NCI-H1436 treated with DMSO at 0.1 percent for 48 hours (cell line): ENCODE measurements at regions not wholly inside any gene's neighbourhood (a gene's known extent, or its start where the extent isn't known, plus 50 kb on each side); places are given as distances from the start of the nearest gene placed in this dataset.

Experiments used
- DNase-seq: peaks from one replicate; lab custom pipeline; 2025; lab: John Stamatoyannopoulos, UW

DNA sequence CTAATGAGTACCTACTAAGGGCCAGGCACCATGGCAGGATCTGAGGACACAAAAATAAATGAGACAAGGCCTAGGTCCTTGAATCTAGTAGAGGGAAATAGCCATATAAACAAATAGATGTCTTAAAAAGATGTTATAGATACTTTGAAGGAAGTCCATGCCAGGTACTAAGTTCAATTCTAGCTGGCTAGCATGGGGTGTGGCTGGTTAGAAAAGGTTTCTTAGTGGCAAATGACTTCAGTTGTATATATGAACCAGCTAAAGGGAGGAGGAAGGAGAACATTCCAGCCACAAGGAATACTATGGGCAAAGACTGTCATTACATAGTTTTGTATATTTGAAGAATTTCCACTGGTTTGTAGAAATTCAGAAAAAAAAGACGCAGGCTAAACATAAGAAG is 133.6 kb upstream of the BMP4 start:
- no peak for DNase-seq

DNA sequence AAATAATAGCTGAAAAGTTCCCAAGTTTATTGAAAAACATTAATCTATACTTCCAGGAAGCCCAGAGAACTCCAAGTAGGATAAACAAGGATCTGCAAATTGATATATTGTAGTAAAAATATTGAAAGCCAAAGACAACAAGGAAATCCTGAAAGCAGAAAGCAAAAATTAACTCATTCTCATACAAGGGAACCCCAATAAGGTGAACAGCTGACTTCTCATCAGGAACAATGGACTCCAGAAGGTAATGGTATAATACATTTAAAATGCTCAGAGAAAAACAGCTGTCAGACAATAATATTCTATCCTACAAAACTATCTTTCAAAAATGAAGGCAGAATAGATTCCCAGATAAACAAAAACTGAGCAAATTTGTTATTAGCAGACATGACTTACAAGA is 138.1 kb upstream of the BMP4 start:
- no peak for DNase-seq

DNA sequence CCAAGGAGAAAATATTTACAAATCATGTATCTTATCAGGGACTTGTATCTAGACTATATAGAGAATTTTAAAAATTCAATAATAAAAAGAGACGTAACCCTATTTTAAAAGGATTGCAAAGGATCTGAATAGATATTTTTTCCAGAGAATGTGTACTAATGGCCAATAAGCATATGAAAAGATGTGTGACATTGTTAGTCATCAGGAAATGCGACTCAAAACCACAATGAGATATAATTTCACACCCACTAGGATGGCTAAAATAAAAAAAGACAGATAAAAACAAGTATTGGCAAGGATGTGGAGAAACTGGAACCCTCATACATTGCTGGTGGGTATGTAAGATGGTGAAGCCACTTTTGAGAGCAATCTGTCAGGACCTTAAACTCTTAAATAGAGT is 141.9 kb upstream of the BMP4 start:
- no peak for DNase-seq

DNA sequence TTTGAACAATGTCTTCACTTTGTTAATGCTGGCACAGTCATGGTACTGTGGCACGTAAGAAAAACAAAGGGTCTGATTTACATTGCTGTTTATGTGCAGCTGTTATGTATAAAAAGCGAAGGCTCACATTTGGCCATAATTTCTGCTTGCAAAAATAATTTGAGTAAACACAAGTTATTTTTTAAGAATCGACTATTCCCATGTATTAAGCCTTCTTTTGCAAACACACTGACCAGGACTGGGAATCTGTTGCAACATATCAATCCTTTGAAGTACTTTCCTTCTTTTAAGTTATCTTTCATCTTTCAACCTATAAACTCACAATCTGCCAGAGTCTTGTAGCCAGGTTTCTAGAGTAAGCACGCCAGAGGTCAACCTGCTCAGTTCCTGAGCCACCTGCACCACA is 145.4 kb upstream of the BMP4 start:
- no peak for DNase-seq

DNA sequence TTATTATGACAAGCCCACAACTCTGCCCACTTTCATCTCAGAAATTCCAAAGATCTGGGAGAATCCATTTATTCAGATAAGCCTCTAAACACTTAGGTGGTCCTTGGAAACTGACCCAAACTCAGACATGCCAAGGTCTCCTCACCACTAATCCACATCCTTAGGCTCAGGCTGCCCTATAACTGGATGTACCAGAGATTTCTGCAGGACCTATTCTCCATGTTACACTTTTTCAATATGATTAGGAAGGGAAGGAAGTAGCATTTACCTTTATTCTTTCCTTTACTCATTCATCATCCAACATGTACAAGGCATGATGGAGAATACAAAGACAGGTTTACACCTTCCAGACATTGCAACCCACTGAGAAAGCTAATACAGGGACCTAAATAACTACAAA is 145.9 kb upstream of the BMP4 start:
- no peak for DNase-seq

DNA sequence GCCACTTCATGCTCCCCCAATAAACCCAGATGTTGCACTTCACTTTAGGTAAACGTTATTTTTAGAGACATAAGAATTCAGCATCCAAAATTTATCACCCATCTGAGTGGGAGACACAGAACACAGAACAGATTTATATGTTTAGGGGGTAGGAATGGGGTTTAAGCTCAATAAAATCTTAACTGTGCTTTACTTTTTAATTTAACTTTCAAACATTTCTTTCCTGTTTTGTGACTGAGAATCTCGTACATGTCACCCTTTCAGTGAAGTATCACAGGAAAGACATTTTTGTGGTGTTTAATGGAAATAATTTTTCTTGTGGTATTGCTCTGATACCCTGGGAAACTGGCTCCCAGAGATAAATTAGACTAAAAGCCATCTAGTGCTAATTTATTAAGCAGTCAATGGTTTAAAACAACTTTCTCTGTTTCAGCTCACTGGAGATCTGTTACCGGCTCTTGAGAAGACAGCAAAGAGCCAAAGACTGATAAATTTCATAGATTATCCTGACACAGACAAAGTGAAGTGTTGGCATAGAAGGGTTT is 148.0 kb upstream of the BMP4 start:
- no peak for DNase-seq

DNA sequence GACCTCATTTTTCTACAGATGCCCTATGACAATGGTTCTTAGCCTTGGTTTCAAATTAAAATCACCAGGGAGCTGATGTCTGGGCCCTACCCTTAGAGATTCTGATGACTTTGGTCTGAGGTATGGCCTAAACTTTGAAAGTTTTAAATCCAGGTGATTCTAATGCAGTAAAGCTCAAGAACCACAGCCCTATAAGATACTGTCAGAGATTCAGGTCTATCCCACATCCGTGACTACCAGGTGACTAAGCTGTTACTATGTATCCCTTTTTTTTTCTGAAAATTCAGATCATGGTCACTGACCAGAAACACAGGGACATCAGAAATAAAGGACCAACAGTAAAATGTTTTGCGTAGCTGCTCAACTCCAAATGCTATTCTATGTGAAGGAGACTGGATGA is 148.8 kb upstream of the BMP4 start:
- DNase-seq, result no peak

DNA sequence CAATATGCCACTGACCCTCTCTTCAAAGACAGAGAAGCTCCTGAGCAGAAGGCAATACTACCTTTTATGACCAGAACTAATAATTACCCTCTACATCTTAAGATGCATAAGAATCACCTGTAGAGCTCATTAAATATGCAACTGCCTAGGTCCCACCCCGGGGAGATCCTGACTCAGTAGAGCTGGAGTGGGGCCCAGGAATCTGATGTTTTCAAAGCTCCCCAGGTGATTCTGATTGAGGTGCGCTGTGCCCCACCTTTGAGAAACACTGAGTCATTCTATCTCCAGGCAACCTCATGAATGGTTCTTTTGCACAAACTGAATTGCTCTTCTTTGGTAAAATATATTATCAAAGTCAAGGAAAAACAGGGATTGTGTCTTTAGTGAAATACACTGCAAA is 149.3 kb upstream of the BMP4 start:
- no peak for DNase-seq

DNA sequence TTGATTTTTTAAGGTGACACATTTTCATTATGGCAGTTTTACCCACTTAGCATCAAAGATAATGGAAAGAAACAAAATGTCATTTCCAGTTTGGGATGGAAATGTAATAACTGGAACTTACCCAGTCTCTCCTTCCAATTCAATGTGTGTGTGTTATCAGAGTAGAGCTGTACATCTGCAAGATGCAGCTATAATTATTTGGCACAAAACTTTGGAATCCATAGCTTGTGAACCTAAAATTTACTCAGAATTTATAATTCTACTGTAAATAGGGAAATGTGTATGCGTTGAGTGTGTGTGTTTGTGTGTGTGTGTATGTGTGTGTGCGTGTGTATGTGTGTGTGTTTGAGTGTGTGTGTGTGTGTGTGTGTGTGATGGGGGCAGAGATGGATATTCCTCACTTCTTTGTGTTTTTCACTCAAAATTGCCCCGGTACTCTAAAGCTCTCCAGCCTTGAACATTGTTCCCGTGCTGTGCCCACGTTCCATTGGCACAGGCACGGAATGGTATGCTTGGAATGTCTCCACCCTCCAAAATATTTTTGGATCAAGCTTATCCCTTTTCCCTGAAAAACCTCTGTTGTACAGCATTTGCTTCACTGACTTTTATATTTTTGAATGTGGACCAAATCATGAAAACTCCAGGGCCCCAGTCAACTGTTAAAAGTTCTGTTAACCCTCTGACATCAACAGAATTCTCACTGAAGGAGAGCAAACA is 150.2 kb upstream of the BMP4 start:
- no peak for DNase-seq

DNA sequence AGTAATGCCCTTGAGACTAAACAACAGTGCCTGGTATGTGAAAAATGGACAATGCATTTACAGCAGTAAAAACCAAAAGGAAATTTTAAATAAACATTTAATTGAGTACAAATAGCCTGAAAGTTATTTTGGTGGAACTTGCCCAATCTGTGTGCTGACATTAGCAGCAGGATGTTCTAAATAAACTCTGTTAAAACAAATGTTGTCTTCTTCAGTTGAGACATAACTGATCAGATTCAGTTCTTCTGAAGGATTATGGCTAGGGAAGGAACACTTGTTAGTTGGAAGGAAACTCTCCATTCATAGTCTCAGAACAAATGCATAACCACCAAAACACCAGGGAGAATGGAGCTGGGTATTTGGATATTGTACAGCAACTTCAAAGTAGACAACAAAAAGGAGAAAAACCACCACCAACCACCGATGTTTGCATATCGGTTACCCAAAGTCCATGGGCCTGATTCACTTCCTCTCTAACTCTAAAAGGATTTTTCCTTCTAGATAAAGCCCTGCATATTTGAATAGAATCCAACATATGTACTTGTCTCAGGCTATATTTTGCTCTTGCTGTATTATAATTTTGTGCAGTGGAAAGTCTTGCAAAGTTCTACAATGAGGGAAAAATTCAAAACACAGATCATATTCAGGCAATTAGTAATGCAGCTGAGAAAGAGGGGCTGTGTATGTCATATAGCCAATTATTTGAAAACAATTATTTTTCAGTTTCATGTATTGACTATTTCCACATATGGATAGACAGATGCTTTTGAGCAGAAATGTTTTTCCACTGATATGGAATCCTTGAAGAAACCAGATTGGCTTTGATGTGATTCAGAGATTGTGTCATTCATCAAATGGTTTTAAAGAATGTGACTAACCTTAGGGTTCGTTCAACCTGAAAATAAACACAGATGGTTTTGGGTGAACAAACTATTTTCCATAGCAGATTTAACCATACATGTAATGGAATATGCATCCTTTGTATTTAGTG is 152.2 kb upstream of the BMP4 start:
- no peak for DNase-seq

DNA sequence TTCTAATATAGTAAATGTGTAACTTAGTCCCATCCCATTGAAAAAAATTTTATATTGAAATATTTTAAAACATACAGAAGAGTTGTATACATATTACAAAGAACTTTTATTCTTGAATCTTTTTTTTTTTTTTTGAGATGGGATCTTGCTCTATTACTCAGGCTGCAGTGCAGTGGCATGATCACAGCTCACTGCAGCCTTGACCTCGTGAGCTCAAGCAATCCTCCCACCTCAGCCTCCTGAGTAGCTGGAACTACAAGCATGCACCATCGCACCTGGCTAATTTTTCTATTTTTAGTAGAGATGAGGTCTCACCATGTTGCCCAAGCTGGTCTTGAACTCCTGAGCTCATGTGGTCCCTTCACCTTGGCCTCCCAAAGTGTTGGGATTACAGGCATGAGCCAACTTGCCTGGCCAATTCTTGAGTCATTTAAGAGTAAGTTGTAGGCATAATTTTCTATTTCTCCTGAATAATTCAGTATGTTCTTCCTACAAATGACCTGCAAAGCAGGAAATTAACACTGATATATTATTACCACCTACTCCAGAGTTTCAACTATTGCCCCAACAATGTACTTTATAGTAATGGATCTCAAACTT is 153.0 kb upstream of the BMP4 start:
- no peak for DNase-seq

DNA sequence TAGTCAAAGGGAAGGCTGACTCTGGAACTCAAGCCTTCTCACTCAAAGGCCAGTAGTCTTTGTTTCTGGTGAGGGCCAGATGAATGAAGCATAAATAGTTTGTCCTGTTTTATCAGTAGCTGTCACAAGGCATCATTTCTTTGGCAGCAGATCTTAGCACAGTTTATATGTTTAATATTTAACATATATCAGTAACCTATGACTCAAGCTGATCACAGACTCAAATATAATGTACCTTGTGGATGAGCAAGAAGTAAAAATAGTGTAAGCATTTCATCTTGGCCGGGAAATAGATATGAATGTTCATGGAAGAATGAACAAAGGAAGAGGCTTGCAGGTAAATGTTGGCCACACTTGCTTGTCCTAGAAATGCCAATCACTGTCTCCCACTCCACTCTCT is 158.3 kb upstream of the BMP4 start:
- no peak for DNase-seq

DNA sequence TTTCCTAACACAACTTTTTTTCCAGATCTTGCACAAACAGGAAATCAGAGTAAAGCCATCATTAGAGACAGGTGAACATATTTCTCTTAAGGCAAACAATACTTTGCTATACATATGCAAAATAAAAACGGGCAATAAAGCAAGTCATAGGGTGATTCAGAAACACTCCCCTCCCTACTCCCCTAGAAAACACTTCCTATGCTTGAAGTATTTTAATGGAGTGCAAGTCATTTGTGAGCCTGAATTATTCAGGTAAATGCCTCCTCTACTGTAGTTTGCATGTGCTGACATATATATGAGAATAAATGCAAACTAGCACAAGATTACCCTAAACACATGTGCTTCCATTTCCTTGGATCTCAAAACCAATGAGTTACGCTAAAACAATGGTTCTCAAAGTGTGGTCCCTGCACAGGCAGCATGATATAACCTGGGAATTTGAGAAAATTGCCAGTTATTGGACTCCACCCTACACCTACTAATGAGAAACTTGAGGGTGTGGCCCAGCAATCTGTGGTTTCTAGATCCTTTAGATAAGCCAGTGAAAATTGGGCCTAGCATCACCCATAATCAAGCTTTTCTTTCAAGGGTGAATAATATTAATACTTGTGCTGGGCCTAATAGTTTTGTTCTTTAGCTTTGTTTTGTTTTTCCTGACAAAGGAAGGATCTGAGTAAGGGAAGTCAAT is 159.7 kb upstream of the BMP4 start:
- no peak for DNase-seq

DNA sequence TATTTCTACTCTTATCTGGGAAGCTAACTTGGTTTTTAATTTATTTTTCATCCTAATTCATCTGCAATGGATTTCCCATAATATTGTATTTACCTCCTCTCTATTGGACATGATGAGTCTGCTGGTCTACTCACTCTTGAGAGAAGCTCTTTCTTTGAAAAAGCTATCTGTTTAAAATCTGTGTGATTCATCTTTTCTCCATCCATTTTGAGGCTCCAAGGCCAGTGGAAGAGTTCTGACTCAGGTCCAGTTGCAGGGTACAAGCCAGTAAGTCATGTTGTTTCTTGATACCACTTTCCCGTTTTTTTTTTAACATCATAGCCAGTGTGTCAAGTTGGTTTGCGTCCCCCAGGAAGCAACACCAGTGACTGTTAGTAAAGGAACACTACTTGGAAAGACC is 160.3 kb upstream of the BMP4 start:
- no peak for DNase-seq

DNA sequence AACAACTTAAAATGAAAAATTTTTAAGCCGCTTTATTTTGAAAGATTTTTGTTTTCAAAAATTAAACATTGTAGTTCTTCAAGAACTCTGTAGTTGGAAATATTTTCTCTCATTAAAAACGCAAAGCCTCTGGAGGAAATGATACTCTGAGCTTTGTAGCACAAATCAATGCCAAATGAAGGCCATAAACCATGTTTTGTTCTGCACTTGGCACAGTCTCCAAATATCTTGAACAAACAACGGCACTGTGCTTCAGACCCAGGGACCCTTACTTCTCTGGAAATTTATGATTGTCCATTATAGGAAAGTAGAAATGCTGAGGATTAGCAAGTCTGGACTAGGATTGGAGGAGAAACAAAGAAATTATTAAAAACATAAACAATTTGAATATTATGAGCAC is 160.8 kb upstream of the BMP4 start:
- no peak for DNase-seq

DNA sequence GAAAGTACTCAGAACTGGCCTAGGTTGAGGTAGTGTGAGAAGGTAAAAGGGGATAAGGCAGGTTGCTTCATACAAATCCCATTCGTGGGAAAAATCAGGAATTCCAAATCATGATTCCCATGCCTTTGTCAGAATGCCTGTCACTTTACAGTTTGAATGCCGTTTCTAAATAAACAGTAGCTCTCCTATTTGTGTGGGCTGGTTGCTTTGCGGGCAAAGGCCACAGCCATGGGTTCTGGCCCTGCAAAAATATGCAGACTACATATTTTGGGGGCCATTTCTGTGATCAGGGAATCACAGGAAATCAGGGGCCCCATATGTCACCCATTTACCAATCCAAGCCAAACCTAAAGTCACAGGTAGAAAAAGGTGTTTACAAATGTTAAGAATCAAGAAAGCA is 161.3 kb upstream of the BMP4 start:
- DNase-seq, result no peak

DNA sequence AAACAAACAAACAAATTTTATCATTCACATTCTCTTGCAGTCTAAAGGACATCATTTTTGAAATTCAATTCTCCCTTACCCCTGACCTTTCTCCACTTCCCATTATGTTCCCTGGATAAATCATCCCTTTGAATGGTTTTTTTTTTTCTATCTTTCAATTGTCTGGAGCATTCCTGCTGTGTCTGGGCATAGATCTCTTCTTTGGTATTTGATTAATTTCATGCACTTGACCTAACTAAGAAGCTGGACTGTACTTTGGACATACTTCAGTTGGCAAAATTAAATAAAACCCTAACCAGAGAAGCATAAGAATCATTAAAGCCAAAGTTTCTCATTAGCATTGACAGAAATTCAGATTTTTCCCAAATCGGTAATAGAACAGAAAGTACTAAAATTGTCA is 163.6 kb upstream of the BMP4 start:
- no peak for DNase-seq

DNA sequence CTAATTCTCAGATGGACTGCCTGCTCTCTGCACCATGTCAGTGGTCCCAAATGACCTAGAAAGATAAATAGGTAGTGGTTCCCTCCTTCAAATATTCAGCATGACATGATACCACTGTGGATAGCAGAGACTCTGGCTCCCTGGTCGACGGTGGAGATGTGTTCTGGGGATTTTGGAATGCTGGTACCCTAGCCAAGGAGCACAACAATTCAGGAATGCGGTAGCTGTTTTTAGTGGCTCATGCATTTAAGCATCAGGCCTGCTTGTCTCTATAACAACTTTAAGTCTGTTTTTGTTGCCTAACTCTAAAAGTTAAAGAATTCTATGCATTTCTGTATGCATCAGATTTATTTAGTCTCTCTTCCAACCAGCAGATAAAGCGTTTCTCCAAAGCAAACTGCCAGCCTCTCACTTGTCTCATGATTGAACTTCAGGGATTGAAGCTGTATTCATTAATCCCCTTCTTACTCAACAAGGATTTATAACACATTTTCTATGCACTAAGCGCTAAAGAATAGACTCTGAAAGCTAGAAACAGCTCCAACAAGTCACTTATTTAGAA is 164.9 kb upstream of the BMP4 start:
- DNase-seq, result no peak

DNA sequence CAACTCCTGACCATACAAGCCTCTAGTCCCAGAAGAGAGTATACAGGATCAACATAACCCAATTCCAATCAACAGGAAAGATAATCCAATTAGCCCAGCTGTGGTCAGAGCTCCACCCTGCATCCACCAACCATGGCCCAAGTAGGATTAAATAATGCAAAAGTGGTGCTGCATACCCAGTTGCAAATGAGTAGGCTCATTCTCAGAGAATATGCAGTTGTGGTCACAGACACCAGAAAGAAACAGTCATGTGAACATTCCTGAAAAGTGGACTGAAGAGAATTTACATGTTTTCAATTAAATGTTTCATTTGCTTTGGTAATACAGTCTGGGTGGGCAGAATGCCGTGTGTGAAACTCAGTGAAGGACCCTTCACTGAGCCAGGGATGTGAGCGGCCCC is 167.2 kb upstream of the BMP4 start:
- DNase-seq, result no peak

DNA sequence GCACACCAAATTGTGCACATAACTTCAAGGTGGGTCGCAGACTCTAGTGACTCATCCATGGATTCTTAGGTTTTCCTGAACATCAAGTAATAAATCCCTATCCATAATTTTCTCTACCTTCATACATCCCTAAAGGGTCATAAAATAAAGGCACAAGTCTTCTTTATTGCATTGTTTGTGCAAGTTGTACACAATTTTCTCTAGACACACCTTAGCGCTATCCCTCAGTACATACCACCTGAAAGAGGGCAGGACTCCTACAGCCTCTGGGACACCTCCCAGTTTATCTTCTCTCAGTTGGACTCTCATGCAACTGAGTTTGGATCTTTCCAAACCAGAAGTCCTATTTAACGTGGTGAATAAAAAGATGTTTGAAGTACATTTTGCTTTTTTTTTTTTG is 168.5 kb upstream of the BMP4 start:
- DNase-seq, result no peak

DNA sequence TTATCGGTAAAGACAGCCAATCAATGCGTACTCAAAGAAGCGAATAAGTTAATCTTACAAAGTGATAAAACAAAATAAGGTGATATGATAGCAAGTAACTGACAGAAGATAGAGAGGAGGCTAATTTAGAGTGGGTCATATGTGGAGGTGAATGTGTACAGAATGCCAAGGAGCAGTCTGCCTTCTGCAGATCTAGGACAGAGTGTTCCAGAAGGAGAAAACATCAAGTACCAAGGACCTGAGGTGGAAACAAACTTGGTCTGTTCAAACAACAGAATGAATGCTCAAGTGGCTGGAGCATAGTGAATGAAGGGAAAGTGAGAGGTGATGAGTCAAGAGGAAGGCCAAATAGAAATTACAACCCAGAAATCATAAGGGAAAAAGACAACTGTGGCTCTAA is 170.3 kb upstream of the BMP4 start:
- DNase-seq, result no peak

DNA sequence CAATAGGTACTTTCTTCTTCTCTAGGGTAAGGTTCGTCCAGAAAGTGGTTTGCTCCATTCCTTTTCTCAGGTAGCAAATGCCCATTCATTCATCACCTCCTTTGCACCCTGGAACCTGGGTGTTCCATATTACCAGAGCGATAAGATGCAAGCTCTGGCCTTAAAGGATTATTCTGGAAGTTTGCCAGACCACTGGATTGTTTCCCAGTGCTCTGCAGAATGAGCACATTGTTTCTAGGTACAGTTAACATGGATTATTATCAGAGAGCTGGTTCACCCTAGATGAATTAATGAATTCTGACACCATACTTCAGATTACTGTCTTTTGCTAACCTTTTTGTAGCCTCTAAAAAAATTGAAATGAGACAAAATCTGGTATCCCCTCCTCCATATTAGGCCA is 170.9 kb upstream of the BMP4 start:
- no peak for DNase-seq
